ENCODE measurements at regions not wholly inside any gene's neighbourhood (a gene's known extent, or its start where the extent isn't known, plus 50 kb on each side); places are given as distances from the start of the nearest gene placed in this dataset.

DNA sequence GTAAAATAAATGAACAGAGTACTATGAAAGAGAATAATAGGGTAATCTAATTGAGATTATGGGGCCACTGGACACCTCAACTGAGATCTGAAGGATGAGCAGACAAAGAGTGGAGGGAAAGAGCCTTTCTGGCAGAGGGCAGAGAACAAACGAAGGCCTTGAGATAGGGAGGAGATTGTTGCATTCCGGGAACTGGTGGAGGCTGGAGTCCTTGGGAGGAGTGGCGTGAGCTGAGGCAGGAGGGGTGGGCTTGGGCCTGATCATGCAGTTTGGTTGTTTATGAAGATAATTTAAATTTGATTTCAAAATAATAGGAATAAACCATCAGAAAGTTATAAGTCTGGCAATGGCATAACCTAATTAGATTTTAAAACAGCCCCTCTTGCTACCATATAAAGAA lies 59.5 kb upstream of the GALNT15 start:
- TF ChIP-seq CTCF (IDR thresholded peaks at IDR 0.05; ENCODE audit: low read depth, low read length, missing control alignments): no peak
- in situ Hi-C loops (cut with HindIII; ENCODE audit: low sequenced_read_pairs): no loop called here
- H3K4me3 ChIP-seq (ENCODE audit: low read depth, low read length): no peak overlapping the region
- no peak for DNase-seq (ENCODE audit: low read depth)

- DNase-seq (ENCODE audit: low read depth): no peak
- no peak overlapping the region for H3K4me3 ChIP-seq (ENCODE audit: low read depth, low read length)
- TF ChIP-seq CTCF (IDR thresholded peaks at IDR 0.05; ENCODE audit: low read depth, low read length, missing control alignments): no peak
- in situ Hi-C loops (cut with HindIII; ENCODE audit: low sequenced_read_pairs): no loop called here
These were observed 56.1 kb upstream of the GALNT15 start for GRCh38 chr3:16118396-16118795.

GRCh38 chr3:16119887-16120286 lies 54.6 kb upstream of the GALNT15 start:
- in situ Hi-C loops (cut with HindIII; ENCODE audit: low sequenced_read_pairs): no loop called here
- no peak for DNase-seq (ENCODE audit: low read depth)
- TF ChIP-seq CTCF (IDR thresholded peaks at IDR 0.05; ENCODE audit: low read depth, low read length, missing control alignments): no peak
- H3K4me3 ChIP-seq (ENCODE audit: low read depth, low read length): no peak overlapping the region

DNA sequence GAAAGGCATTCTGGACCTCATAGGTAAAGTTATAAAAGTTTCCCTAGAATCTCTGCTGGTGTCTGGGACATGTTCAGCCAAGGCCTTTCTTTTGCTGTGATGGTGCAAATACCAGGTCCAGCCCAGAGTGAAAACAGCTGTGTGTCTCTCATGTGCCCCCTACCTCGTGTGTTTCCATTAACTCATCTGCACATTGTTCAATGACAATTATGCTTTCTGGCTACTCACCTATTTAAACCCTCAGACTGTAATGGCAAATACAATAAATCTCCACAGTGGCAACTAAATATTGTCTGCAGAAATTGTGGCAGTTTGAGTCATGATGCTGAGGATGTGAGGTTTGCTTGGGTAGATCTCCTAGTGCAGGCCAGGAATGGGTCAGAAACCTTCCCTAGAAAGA lies 53.1 kb upstream of the GALNT15 start:
- TF ChIP-seq CTCF (IDR thresholded peaks at IDR 0.05; ENCODE audit: low read depth, low read length, missing control alignments): no peak
- in situ Hi-C loops (cut with HindIII; ENCODE audit: low sequenced_read_pairs): no loop called here
- no peak for DNase-seq (ENCODE audit: low read depth)
- H3K4me3 ChIP-seq (ENCODE audit: low read depth, low read length): no peak overlapping the region

DNA sequence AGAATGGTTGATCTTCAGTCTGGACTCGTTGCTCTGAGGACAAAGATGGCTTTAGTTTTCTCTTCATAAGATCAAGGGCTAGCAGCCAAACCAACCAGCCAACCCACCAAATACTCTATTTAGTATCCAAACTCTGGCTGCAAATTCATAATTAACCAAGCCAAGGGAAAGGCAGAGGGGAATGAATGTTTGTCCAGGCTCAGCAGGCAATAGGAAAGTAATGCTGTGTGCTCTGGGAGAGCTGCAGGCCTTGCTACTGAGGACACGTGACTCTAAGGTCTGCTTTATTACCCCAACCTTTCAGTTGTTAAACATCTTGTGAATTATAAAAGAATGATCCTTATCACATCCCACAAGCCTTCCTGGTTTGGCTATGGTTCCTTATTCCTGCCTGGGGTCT lies 52.3 kb upstream of the GALNT15 start:
- TF ChIP-seq CTCF (IDR thresholded peaks at IDR 0.05; ENCODE audit: low read depth, low read length, missing control alignments): no peak
- in situ Hi-C loops (cut with HindIII; ENCODE audit: low sequenced_read_pairs): no loop called here
- peak; percentile 72 for DNase-seq (ENCODE audit: low read depth)
- no peak overlapping the region for H3K4me3 ChIP-seq (ENCODE audit: low read depth, low read length)

GRCh38 chr3:16122661-16123060 lies 51.8 kb upstream of the GALNT15 start:
- no peak overlapping the region for H3K4me3 ChIP-seq (ENCODE audit: low read depth, low read length)
- TF ChIP-seq CTCF (IDR thresholded peaks at IDR 0.05; ENCODE audit: low read depth, low read length, missing control alignments): no peak
- DNase-seq (ENCODE audit: low read depth): no peak
- in situ Hi-C loops (cut with HindIII; ENCODE audit: low sequenced_read_pairs): no loop called here

GRCh38 chr3:16124636-16125035 lies 49.8 kb upstream of the GALNT15 start:
- DNase-seq (ENCODE audit: low read depth): peak; percentile 97
- no peak for TF ChIP-seq CTCF (IDR thresholded peaks at IDR 0.05; ENCODE audit: low read depth, low read length, missing control alignments)
- H3K4me3 ChIP-seq (ENCODE audit: low read depth, low read length): no peak overlapping the region
- in situ Hi-C loops (cut with HindIII; ENCODE audit: low sequenced_read_pairs): no loop called here
